WTC11 (cell line): ENCODE measurements at regions not wholly inside any gene's neighbourhood (a gene's known extent, or its start where the extent isn't known, plus 50 kb on each side); places are given as distances from the start of the nearest gene placed in this dataset.

Source experiments
- ATAC-seq: fragments of 200-7000 bp; cut with Tn5 transposase; 2 replicates; pipeline ENCODE4 v1.10.0; 2021; ENCODE audit warnings: mild to moderate bottlenecking, moderate library complexity
- CTCF ChIA-PET: fragments of 300-600 bp; sonication (Branson Sonifier 250); formaldehyde crosslinking; loops from one replicate; lab custom pipeline; 2021; ENCODE audit warnings: antibody characterized with exemption; lab: Charles Lee
- POLR2A ChIA-PET: fragments of 350-600 bp; sonication (Branson Sonifier 250); formaldehyde crosslinking; loops from one replicate; lab custom pipeline; 2021; ENCODE audit warnings: antibody characterized with exemption; lab: Charles Lee
- DNase-seq: peaks from one replicate; pipeline ENCODE4 v3.0.0; 2021; ENCODE audit warnings: low spot score
- H3K27ac Mint-ChIP-seq: 2 replicates; pipeline ENCODE4 v1.8.0; 2021; ENCODE audit warnings: mixed read lengths
- H3K27me3 Mint-ChIP-seq: 2 replicates; pipeline ENCODE4 v1.8.0; 2021; ENCODE audit warnings: low read depth, mild to moderate bottlenecking, moderate library complexity, mixed read lengths
- H3K36me3 Mint-ChIP-seq: 2 replicates; pipeline ENCODE4 v1.8.0; 2021; ENCODE audit warnings: mixed read lengths
- H3K4me1 Mint-ChIP-seq: 2 replicates; pipeline ENCODE4 v1.8.0; 2022; ENCODE audit warnings: mixed read lengths
- H3K4me3 Mint-ChIP-seq: 2 replicates; pipeline ENCODE4 v1.8.0; 2021; ENCODE audit warnings: mild to moderate bottlenecking, moderate library complexity, mixed read lengths
- H3K9me3 Mint-ChIP-seq: 2 replicates; pipeline ENCODE4 v1.8.0; 2021; ENCODE audit warnings: mixed read lengths
- AFF4 ChIP-seq: sonication (generic); formaldehyde crosslinking; IDR thresholded peaks from 2 replicates; pipeline ENCODE4 v1.8.1; 2023; ENCODE audit warnings: mild to moderate bottlenecking, missing genetic modification reagents, borderline replicate concordance
- ATF3 ChIP-seq: sonication (generic); formaldehyde crosslinking; conservative IDR thresholded peaks from 2 replicates; pipeline ENCODE4 v1.8.1; 2022; ENCODE audit warnings: mild to moderate bottlenecking, missing genetic modification reagents
- E2F5 ChIP-seq: sonication (generic); formaldehyde crosslinking; IDR thresholded peaks from 2 replicates; pipeline ENCODE4 v1.8.1; 2022; ENCODE audit warnings: mild to moderate bottlenecking, moderate library complexity, missing genetic modification reagents
- GABPB1 ChIP-seq: sonication (generic); formaldehyde crosslinking; IDR thresholded peaks from 2 replicates; pipeline ENCODE4 v1.8.1; 2023; ENCODE audit warnings: mild to moderate bottlenecking, missing genetic modification reagents
- GRHL2 ChIP-seq: fragments of 250-450 bp; sonication (Bioruptor Pico); IDR thresholded peaks from 2 replicates; pipeline ENCODE4 v1.8.0; 2022; ENCODE audit warnings: mild to moderate bottlenecking, moderate library complexity; ENCODE audit not compliant: insufficient replicate concordance, severe bottlenecking
- GTF2I ChIP-seq: fragments of 250-450 bp; sonication (Bioruptor Pico); conservative IDR thresholded peaks from 2 replicates; pipeline ENCODE4 v1.4.0; 2021; ENCODE audit warnings: mild to moderate bottlenecking
- IRF2 ChIP-seq: sonication (generic); formaldehyde crosslinking; IDR thresholded peaks from 2 replicates; pipeline ENCODE4 v1.8.0; 2022; ENCODE audit warnings: low read depth, missing genetic modification reagents, borderline replicate concordance
- JUN ChIP-seq: sonication (generic); formaldehyde crosslinking; IDR thresholded peaks from 2 replicates; pipeline ENCODE4 v1.8.0; 2023; ENCODE audit warnings: mild to moderate bottlenecking, missing genetic modification reagents
- KAT7 ChIP-seq: sonication (generic); formaldehyde crosslinking; IDR thresholded peaks from 2 replicates; pipeline ENCODE4 v1.8.1; 2023; ENCODE audit warnings: missing genetic modification reagents, mild to moderate bottlenecking, borderline replicate concordance
- NFE2L1 ChIP-seq: sonication (generic); formaldehyde crosslinking; IDR thresholded peaks from 2 replicates; pipeline ENCODE4 v1.8.1; 2023; ENCODE audit warnings: missing genetic modification reagents
- RELA ChIP-seq: sonication (generic); formaldehyde crosslinking; IDR thresholded peaks from 2 replicates; pipeline ENCODE4 v1.8.1; 2022; ENCODE audit warnings: missing genetic modification reagents, mild to moderate bottlenecking, borderline replicate concordance
- SOX15 ChIP-seq: fragments of 250-450 bp; sonication (Bioruptor Pico); IDR thresholded peaks from 2 replicates; pipeline ENCODE4 v1.9.0; 2021; ENCODE audit warnings: mild to moderate bottlenecking
- TEAD1 ChIP-seq: sonication (generic); formaldehyde crosslinking; IDR thresholded peaks from 2 replicates; pipeline ENCODE4 v1.8.0; 2022; ENCODE audit warnings: mild to moderate bottlenecking, missing genetic modification reagents
- ZBTB21 ChIP-seq: sonication (generic); formaldehyde crosslinking; IDR thresholded peaks from 2 replicates; pipeline ENCODE4 v1.8.1; 2023; ENCODE audit warnings: mild to moderate bottlenecking, missing genetic modification reagents, borderline replicate concordance
- ZNF138 ChIP-seq: sonication (generic); formaldehyde crosslinking; conservative IDR thresholded peaks from 2 replicates; pipeline ENCODE4 v1.8.1; 2022; ENCODE audit warnings: mild to moderate bottlenecking, moderate library complexity, missing genetic modification reagents
- ZNF232 ChIP-seq: sonication (generic); formaldehyde crosslinking; IDR thresholded peaks from 2 replicates; pipeline ENCODE4 v1.8.0; 2022; ENCODE audit warnings: mild to moderate bottlenecking, missing genetic modification reagents
- ZNF263 ChIP-seq: sonication (generic); formaldehyde crosslinking; IDR thresholded peaks from 2 replicates; pipeline ENCODE4 v1.8.1; 2022; ENCODE audit warnings: low read depth, mild to moderate bottlenecking, moderate library complexity, missing genetic modification reagents
- TF ChIP-seq, protein P1 (sequence below): sonication (generic); formaldehyde crosslinking; IDR thresholded peaks from 2 replicates; pipeline ENCODE4 v1.8.1; 2023; ENCODE audit warnings: mild to moderate bottlenecking, missing genetic modification reagents, moderate library complexity
- TF ChIP-seq, protein P2 (sequence below): sonication (generic); formaldehyde crosslinking; IDR thresholded peaks from 2 replicates; pipeline ENCODE4 v1.8.0; 2022; ENCODE audit warnings: missing genetic modification reagents

DNA sequence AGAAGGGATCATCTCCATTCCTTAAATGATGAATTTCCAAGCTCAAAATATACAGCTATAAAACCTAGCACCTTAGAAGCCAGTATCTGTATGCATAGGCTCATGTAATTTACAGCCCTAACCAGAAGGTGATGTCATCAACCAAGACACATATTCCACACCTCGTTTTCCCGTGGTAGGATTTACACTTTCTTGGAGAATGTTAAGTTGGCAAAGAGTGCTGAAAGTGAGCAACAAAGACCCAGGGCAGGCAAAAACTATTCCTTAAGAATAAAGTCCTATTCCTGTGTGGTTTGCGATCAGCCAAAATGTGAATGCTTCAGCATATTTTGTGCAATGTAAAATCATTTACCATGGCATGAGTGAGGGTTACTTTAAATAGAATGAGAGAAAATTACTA, 247.1 kb downstream of the OSR1 start:
- no peaks in the 10 kb centered on the region for H3K4me1 Mint-ChIP-seq
- no peak for ATAC-seq
- CTCF ChIA-PET: no interaction called here

More for the DNA sequence above, 247.1 kb downstream of the OSR1 start:
- DNase-seq: no peak
- H3K27ac Mint-ChIP-seq: no peak overlapping the region
- POLR2A ChIA-PET: no interaction called here
- no peak overlapping the region for H3K4me3 Mint-ChIP-seq
- H3K9me3 Mint-ChIP-seq: peaks cover 8% of the 10 kb centered on the region; the same call in 1 of the 2 replicates
- peaks cover 2% of the 10 kb centered on the region; the same call in 1 of the 2 replicates for H3K36me3 Mint-ChIP-seq
- TF ChIP-seq, protein P1, sequence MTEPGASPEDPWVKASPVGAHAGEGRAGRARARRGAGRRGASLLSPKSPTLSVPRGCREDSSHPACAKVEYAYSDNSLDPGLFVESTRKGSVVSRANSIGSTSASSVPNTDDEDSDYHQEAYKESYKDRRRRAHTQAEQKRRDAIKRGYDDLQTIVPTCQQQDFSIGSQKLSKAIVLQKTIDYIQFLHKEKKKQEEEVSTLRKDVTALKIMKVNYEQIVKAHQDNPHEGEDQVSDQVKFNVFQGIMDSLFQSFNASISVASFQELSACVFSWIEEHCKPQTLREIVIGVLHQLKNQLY (CRISPR knock-in tag): no peak
- TF ChIP-seq ZNF263 (CRISPR knock-in tag): no peak
- no peak for TF ChIP-seq ZNF232 (CRISPR knock-in tag)
- TF ChIP-seq SOX15 (CRISPR knock-in tag): no peak
- no peak for TF ChIP-seq JUN (CRISPR knock-in tag)
- TF ChIP-seq IRF2 (CRISPR knock-in tag): no peak
- no peak for TF ChIP-seq ZBTB21
- TF ChIP-seq, protein P2, sequence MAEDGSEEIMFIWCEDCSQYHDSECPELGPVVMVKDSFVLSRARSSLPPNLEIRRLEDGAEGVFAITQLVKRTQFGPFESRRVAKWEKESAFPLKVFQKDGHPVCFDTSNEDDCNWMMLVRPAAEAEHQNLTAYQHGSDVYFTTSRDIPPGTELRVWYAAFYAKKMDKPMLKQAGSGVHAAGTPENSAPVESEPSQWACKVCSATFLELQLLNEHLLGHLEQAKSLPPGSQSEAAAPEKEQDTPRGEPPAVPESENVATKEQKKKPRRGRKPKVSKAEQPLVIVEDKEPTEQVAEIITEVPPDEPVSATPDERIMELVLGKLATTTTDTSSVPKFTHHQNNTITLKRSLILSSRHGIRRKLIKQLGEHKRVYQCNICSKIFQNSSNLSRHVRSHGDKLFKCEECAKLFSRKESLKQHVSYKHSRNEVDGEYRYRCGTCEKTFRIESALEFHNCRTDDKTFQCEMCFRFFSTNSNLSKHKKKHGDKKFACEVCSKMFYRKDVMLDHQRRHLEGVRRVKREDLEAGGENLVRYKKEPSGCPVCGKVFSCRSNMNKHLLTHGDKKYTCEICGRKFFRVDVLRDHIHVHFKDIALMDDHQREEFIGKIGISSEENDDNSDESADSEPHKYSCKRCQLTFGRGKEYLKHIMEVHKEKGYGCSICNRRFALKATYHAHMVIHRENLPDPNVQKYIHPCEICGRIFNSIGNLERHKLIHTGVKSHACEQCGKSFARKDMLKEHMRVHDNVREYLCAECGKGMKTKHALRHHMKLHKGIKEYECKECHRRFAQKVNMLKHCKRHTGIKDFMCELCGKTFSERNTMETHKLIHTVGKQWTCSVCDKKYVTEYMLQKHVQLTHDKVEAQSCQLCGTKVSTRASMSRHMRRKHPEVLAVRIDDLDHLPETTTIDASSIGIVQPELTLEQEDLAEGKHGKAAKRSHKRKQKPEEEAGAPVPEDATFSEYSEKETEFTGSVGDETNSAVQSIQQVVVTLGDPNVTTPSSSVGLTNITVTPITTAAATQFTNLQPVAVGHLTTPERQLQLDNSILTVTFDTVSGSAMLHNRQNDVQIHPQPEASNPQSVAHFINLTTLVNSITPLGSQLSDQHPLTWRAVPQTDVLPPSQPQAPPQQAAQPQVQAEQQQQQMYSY (CRISPR knock-in tag): no peak
- TF ChIP-seq RELA (CRISPR knock-in tag): no peak
- TF ChIP-seq ATF3 (CRISPR knock-in tag): no peak
- TF ChIP-seq NFE2L1: no peak
- TF ChIP-seq TEAD1 (CRISPR knock-in tag): no peak
- no peak for TF ChIP-seq ZNF138
- no peak for TF ChIP-seq E2F5 (CRISPR knock-in tag)
- no peak for TF ChIP-seq GRHL2 (CRISPR knock-in tag)
- no peak for TF ChIP-seq AFF4
- TF ChIP-seq GABPB1: no peak
- TF ChIP-seq GTF2I (CRISPR knock-in tag): no peak
- no peak for TF ChIP-seq KAT7 (CRISPR knock-in tag)
- no peaks in the 10 kb centered on the region for H3K27me3 Mint-ChIP-seq
